G401.6 (cell line): ENCODE measurements at regions not wholly inside any gene's neighbourhood (a gene's known extent, or its start where the extent isn't known, plus 50 kb on each side); places are given as distances from the start of the nearest gene placed in this dataset.

Experiments
- FAIRE-seq: peaks from 2 replicates; lab custom pipeline; 2012; peaks lifted over from hg19 to GRCh38; lab: Jason Lieb, UNC

DNA sequence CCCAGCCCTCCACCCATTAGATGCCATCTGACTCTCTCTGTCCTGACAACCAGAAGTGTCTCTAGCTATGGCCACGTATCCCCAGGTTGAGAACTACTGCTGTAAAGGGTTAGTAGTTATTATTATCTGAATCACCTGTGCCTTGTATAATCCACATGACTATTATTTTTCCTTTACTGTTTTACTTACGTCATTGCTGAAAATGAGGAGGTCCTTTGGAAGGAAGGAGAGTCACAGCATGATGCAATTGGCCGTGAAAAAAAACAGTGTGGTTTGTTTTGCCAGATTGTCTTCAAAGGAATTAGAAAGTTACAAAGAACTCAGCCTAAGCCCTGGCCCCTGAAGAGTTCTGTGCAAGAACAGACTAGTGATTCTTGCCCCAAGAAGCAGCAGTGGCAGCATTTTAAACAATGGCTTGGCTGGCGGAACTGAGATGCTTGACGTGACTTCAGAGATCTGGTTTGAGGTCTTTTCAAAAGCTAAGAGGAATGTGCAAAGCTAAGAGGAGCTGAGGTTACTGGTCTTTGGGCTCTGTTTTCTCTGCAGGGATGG, 413.3 kb upstream of the EEF2KMT start:
- FAIRE-seq, result no peak

DNA sequence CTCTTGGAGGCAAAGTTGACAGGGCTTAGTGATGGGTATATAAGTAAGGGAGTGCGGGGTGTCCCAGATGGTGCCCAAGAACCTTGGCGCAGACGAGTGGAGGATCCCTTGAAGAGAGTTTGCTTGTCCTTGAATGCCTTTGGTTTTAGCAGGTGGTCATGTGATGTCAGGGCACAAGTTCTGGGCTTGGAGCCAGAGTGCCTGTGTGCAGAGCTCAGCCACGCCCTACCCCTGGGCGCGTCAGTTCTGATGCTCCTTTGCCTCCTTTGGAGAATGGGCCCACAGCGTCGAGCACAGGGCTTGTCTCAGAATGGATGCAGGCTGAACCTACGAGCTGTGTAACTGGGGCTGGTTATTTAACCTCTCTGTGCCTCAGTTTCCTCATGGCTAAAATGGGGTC, 412.2 kb upstream of the EEF2KMT start:
- no peak for FAIRE-seq

DNA sequence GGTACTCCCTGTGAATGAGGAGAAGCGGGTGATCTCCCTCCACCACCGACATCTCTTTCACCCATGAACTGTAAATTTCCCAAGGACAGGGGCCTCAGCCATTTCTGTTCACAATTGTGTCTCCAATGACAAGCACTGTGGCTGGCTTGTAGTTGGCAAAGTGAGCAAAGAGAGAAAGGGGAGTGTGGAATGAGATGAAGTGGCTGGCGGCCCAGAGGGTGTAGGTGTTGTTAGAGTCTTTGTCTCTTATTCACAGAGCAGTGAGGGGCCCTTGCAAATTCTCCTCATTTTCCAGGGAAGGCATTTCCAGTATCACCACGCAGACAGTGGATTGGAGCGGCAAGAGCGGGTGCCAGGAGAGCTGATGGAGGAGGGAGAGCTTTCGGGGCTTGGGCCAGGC, 411.7 kb upstream of the EEF2KMT start:
- no peak for FAIRE-seq

DNA sequence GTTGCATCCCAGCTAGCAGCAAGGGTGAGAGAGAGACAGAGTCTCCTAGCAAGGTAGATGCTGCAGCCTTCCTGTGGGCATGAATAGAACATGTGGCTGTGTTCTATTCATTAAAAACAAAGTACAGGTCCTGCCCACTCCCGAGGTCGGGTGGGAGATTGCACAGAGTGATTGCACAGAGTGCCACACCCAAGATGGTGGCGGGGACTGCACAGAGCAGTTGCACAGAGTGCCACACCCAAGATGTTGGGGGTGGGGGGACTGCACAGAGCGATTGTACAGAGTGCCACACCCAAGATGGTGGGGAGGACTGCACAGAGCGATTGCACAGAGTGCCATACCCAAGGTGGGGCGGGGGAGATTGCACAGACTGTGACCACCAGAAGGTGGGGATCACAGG, 410.8 kb upstream of the EEF2KMT start:
- FAIRE-seq, result no peak

DNA sequence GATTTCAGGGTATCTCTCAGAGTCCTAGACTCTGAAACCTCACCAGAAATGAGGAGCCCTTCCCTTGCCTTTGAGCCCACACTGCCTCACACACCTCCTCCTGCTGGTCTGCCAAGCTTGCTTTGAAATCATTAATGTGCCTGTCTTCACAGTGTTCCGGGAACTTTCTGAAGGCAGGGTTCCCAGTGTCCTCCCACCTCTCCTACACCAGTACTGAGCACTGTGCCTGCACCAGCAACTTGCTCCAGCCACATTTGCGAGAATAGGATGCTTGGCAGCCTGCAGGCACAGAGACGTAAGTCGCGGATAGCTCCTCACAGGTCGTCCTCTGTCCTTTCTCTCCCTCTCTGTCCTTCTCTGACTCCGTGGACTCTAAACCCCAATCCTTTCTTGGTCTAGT, 408.4 kb upstream of the EEF2KMT start:
- FAIRE-seq, result no peak

DNA sequence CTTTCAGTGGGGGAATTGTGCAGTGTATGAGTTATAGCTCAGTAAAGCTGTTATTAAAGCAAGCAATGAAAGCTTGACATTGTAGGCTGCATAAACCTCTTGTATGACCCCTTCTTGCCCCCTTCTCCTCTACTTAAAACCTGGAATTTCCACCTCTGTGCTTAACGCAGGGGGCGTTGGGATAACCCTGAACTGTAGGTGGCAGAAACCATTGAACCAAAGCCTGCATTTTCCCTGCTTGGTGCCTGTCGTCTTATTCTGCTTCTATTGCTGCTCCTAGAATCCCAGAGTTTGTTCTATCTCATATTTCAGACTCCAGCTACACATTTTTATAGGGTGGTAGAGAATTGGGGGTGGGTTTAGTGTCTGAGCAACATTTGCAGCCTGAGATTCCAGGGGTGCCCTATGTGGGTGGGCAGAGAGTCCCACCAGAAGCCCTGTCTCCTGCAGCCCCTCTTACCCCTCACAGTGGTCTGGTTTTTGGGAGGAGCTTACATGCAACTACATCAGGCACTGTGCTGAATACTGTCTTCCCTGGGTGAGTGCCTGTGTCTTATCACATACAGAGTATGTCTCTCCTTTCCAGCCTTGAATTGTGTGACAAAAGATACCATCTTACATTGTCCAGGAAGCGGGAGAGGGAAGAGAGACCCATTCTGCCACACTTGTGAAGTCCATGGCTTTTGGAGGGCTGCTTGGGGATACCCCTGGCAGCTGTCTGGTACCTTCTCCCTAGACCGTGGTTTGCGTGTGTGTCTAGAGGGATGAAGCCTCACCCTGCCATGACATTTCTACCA, 407.7 kb upstream of the EEF2KMT start:
- no peak for FAIRE-seq

DNA sequence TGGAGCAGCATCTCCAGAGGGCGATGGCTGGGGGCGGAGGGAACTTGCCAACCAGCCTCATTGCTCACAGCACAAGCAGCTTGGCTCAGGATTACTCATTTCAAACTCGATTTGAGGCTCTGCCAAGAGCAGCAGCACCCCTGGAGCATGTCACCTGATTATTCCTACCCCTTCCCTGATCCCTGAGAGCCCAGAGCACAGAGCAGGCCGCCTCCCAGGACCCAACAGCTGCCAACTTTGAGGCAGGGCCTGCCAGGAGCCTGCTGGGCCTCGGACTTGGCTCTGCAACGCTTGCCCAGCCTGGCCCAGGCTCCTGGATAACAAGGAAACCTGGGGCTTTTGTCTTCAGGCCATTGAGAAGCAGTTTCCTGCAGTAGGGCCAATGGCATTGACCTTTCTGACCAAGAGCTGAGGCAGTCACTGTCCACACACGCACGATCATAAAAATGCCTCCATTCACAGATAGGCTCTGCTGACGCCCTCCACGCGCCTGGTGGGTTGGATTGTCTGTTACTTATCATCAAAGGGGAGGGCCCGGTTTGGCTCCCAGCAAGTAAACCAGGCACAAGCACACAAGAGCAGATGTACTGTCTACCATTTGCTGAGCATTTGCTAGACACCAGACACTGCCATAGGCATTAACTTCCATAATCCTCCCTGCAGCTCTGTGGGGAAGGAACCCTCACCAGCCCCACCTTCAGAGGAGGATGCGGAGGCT, 406.6 kb upstream of the EEF2KMT start:
- FAIRE-seq, result no peak

DNA sequence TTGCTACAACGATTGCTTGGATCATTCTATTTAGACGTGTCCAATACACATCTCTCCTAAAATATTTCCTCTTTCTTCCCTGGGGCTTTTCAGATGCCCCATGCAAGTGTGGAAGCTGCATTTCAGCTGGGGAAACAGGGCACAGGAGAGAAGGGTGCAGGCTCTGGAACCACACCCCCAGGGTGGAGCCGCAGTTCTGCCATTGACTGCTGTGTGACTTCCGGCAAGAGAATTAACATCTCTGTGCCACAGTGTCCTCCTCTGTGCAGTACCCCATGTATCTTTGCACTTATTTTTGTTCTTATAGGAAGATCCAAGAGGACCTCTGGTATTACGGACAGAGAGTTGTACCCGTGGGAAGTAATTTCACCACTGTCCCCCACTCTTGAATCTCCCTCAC, 405.3 kb upstream of the EEF2KMT start:
- no peak for FAIRE-seq

DNA sequence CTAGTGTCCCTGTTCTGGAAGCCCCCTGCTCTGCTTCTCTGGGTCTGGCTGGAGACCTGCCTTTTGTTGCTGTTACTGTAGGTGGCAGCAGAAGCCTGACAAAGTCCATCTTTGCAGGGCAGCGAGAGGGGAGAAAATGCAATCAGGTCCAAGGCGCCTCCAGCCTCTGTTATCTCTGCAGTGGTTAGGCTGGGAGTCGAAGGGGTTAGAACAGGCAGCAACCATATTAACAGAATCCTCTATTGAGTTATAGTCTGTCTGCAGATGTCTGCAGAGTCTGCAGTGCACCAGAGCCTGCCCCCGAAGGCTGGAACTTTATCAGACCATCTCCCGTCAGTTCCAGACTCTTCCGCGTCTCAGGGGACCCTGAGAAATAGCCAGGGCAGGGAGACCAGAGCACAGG, 404.9 kb upstream of the EEF2KMT start:
- FAIRE-seq, result no peak

DNA sequence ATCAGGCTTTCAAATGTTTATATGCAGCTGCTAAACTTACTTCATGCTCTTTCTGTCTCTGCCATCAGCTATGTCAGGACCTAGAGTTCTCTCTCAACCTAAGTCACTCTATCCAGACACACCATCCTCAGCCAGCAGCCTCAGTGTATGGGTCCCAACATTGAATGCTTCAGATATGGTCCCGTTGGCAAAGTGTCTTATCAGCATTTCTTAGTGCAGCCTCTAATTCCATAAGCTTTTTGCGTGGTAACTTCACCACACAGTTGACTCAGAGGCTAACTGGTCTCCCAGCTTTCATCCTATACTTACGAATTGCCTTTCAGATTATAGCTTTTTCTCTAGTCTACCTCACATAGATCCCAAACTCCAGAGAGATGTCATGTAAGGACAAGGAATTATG, 402.9 kb upstream of the EEF2KMT start:
- no peak for FAIRE-seq

DNA sequence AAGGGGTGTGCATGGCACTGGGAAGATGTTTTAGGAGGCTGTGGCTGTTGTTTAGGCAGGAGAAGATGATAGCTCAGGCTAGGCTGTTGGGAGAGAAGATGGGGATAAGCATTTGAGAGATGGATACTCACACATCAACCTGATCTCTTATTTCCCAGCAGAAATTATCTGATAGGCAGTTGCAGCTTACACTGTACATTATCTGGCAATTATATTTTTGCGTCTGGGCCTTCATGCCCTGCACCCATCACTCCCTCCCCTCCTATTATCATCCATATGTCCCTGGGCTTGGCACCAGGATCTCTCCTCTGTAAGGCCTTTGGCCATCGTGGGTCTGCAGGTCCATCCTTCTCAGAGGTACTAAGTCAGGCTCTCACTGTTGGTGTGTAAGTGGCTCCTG, 401.0 kb upstream of the EEF2KMT start:
- no peak for FAIRE-seq

DNA sequence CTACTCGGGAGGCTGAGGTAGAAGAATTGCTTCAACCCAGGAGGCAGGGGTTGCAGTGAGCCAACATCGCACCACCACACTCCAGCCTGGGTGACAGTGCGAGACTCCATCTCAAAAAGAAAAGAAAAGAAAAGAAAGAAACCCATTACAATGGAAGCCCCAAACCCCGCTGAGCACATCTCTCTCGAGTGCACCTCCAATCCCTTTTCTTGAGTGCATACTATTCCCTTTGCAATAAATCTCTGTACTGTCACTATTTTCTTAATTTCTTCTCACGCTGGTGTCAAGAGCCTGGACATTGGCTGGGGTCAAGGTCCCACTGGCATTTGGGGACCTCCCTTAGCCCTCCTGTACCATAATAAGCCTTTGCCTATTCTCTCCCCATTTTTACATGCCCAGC, 398.4 kb upstream of the EEF2KMT start:
- no peak for FAIRE-seq

DNA sequence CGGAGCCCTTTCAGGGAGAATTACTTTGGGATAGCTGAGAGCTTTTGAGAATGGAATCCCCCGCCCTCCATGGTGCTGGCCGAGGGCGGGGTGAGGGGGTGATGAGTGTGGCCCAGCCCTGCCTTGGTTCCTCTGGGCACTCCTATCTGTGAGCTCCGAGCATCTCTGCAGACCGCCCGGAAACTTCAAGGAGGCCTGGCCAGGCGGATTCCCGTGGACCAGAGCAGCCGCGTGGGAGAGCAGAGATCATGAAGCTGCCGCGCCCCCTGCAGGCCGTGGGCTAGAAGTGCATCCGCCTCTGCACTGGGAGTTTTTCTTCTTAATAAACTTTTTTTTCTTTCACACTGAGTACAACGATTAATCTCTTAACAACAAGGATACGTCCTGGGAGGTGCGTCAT, 392.9 kb upstream of the EEF2KMT start:
- no peak for FAIRE-seq

DNA sequence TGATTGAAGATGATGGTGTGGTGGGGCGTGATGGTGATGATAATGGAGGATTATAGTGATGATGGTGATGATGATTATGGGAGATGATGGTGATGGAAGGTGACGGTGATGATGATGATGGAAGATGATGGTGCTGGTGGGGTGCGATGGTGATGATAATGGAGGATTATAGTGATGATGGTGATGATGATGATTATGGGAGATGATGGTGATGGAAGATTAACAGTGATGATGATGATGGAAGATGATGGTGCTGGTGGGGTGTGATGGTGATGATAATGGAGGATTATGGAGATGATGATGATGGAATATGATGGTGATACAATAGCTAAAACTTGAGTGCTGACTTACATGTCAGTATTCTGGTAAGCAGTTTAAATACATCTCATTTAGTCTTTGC, 391.0 kb upstream of the EEF2KMT start:
- no peak for FAIRE-seq

DNA sequence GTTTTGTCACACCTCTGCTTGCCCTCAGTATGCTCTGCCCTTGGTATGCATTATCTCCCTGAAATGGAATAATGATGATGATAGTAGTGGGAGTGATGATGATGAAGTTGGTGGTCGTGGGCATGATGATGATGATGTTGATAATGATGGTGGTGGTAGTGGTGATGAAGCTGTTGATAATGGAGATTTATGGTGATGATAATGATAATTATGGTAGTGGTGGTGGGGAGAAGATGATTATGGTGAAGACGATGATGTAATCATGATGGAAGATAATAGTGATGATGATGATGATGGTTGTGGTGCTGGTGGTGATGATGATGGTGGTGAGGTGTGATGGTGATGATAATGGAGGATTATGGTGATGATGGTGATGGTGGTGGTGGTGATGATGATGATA, 390.1 kb upstream of the EEF2KMT start:
- no peak for FAIRE-seq

DNA sequence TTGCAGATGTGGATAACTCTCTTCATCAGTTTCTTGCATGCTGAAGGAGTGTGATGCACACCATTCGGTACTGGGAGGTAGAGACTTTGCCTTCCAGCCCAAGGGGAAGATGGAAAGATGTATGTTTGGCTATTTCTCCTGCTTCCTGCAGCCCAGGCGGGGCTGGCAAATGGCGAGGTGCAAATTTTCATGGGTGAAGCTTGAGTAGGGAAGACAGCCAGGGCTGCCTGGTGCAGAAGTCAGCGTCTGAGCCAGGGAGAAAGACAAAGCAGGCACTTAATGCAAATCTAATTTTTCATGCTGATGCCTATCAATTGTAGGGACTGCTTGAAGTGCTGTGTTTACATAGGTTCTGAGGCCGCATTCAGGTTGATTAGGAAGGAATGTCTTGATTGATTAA, 384.7 kb upstream of the EEF2KMT start:
- no peak for FAIRE-seq

DNA sequence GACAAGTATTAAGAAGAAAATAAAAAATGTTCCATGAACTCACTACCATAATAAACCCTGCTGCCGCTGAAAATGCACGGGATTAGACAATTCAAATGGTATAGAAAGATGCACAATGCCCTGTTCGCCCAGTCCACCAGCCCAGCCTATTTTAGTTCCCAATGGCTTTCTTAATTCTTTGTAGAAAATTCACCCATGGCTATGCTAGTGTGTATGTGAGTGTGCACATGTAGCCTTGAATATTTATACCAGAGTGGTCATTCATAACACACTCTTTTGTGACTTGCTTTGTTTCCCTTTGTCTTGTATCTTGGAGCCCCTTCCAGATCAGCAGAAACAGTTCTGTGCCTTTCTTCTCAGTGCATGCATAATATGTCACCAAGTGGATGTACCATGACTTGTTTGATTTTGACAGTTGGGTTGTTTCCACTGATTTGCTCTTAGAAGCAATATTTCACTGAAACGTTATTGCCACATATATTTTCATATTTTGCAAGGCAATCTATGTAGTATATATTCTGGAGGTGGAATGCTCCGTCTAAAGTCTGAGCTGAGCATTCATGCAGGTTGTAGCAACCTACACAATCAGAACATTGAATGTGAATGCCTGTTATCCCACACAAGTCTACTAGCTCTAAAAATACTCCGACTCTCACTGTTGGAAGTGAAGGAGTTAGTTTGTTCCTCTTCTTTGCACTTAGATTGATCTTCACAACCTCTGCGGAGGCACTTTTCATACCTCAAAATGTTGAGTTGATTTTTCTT, 383.0 kb upstream of the EEF2KMT start:
- FAIRE-seq, result no peak

DNA sequence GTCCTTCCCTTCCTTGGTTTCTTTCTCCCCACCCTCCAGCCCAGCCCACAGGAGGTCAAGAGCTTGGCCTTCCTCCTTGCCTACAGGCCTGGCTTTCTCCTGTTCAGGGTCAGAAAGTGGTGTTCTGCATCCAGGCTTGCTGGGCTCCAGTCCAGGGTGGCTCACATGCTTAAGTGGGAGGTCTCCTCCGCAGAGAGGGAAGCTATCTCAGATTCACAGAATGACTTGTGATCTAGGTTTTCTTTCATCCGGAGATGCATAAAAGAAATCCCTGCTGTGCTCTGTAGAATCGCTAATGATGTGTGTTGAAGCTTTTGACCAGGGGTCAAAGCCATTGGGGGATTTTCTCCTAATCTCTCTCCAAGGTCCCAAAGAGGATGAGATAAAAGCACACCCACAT, 382.3 kb upstream of the EEF2KMT start:
- FAIRE-seq, result no peak

DNA sequence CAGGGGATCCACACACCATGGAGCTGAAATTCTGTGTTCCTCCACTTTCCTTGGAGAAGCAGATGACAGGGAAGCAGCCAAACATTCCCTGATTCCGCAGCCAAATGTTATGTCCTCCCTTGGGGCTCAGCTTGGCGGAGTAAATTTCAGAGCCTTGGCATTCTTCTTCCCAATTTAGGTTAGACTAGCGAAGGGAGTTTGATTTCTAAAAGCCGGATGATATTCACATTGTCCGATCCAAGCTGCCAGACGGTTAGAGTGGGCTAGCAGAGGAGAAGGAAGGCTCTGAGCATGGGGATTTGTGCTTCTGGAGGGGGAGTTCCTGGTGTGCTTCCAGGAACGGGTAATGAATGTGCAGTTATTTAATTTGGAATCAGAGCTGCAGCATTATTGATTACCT, 380.4 kb upstream of the EEF2KMT start:
- FAIRE-seq, result no peak

DNA sequence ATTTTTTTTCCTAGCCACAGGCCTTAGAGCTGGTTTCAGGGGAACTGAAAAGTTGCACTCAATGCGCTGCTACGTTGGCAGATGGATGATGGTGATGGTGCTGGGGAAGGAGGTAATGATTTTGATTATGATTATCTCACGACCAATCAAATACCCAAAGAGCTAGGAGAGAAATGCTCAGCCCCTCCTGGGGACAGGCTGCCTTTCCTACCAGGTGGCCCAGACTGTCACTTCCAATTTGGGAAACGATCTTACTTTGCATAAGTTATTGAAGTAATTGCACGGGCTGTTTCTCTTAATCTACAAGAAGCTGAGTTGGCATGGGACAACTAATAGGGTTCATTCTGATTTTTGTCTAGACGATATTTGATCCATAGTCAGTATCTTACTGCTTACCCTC, 379.7 kb upstream of the EEF2KMT start:
- no peak for FAIRE-seq

DNA sequence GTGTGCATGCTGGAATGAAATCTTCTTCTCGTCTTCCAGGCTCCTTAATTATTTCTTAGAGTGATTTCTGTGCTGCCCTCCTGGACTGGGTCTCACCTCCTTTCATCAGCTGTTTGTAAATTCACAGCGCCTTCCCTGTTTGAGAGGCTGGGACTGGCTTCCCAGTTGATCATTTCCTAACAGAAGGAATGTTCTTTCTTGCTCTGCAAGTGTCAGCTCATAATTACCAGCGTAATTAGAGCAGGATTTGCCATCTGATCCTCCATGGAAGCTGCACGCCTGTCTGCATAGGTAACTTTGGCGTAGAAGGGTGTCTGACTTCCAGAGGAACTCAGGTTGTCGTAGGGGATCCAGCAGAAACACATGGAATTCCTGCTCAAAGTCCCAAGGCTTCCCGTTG, 375.0 kb upstream of the EEF2KMT start:
- no peak for FAIRE-seq

DNA sequence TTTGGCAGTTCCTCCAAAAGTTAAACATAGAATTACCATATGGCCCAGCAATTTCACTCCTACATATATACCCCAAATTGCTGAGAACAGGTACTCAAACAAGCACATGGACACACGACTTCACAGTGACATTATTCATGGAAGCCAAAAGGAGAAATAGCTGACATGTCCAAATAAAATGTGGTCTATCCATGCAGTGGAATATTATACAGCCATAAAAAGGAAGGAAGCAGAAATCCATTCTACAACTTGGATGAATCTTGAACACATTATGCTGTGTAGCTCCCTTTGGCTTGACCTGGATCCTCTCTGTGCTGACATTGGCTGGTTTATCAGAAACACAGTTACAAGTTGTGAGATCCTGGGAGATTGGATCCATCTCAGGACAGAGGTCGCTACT, 370.9 kb upstream of the EEF2KMT start:
- FAIRE-seq, result no peak

DNA sequence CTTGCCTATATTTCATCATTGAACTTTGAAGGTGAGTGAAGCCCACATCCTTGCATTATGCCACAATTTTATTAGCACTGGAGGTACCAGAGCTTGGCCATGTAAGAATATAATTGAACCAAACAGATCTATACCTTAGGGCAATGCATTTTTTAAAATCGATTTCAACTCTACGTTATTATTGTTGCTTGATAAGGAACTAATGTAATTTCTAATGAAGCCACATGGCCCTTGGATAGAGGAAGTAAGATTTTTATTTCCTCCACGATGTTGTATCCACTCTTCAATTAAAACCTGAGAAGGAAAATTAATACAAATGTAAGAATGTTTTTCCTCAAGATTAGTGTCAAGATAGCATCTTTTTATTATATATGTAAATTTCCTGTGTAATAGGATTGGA, 370.0 kb upstream of the EEF2KMT start:
- FAIRE-seq, result no peak
